Activated naive CD4-positive, alpha-beta T cell treated with anti-CD3 and anti-CD28 coated beads, Interleukin-2, amount 50 U/mL, for 24 hours (primary cell): ENCODE measurements at regions not wholly inside any gene's neighbourhood (a gene's known extent, or its start where the extent isn't known, plus 50 kb on each side); places are given as distances from the start of the nearest gene placed in this dataset.

ENCODE experiments used
- H3K27ac Mint-ChIP-seq: one replicate; pipeline ENCODE4 v1.8.0; 2021; ENCODE audit warnings: mild to moderate bottlenecking, mixed read lengths
- H3K27me3 Mint-ChIP-seq: one replicate; pipeline ENCODE4 v1.8.0; 2021; ENCODE audit warnings: mixed read lengths
- H3K36me3 Mint-ChIP-seq: one replicate; pipeline ENCODE4 v1.8.0; 2021; ENCODE audit warnings: mixed read lengths
- H3K4me1 Mint-ChIP-seq: one replicate; pipeline ENCODE4 v1.8.0; 2021; ENCODE audit warnings: mixed read lengths
- H3K4me3 Mint-ChIP-seq: one replicate; pipeline ENCODE4 v1.8.0; 2021; ENCODE audit warnings: mild to moderate bottlenecking, mixed read lengths
- H3K9me3 Mint-ChIP-seq: one replicate; pipeline ENCODE4 v1.8.0; 2021; ENCODE audit warnings: mixed read lengths

DNA sequence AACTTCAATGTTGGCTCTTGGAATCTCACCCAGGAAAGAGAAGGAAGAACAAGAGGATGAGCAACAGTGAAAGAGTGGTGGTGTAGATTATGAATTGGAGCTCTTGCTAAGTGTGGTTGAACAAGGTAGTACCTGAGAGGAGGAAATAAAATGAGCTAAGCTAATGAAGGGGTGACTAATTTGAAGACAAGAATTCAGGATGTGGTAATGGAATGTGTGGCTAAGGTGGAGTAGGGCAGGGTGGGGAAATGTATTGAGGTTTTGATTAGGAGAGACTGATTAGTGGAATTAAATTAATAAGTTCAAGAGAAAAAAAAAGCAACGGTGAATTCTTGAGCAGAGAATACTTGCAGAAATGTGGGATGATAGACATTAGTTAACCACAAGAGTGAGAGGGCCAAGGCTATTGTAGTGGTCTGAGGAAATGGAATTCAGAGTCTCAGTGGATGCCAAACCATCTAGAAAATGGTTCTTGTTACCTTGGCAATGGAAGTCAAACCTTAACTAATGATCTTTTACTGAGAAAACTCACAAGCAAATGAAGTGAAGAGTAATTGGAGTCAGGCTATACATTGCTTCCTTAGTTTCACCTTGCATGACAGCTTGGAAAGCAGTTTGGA, 648.3 kb upstream of the ZNF608 start:
- Mint-ChIP-seq H3K9me3 (peaks cover 4% of the 10 kb centered on the region), H3K27ac (no peak overlapping the region), H3K4me1 (no peaks in the 10 kb centered on the region), H3K36me3 (no peaks in the 10 kb centered on the region), H3K4me3 (no peak overlapping the region), H3K27me3 (no peaks in the 10 kb centered on the region)

DNA sequence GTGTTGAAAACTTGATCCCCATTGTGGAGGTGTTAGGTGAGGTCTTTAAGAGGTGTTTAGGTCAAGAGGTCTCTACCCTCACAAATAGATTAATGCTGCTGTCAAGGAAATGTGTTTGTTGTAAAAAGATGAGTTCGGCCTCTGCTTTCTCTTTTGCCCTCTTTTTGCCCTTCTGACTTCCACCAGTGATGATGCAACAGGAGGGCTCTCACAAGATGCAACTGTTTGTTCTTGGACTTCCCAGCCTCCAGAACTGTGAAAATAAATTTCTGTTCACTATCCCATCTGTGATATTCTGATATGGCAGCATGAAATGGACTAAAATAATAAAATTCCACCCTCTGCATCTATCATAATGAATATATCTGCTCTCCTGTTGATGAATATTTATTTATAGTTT, 650.0 kb upstream of the ZNF608 start:
- H3K4me1 Mint-ChIP-seq: no peaks in the 10 kb centered on the region
- H3K9me3 Mint-ChIP-seq: peaks cover 4% of the 10 kb centered on the region
- no peak overlapping the region for H3K4me3 Mint-ChIP-seq
- no peak overlapping the region for H3K27ac Mint-ChIP-seq
- no peaks in the 10 kb centered on the region for H3K36me3 Mint-ChIP-seq
- no peaks in the 10 kb centered on the region for H3K27me3 Mint-ChIP-seq

DNA sequence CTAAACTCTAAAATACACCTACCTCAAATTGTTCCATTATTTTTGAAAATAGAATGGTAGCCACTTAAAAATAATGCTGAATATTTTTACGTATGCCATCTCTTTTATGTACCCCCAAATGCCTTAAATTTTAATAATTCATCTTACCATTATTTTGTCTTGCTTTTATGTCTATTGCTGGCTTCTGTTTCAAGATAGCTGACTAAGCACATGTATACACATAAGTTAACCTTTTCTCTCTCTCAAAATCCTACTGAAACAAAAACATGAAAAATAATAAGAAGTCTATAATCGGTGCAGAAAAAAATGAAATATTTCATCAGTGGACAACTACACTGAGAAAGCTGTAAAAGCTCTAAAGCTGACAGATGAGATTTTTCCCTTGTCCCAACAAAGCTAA, 652.0 kb upstream of the ZNF608 start:
- no peaks in the 10 kb centered on the region for H3K27me3 Mint-ChIP-seq
- H3K36me3 Mint-ChIP-seq: no peaks in the 10 kb centered on the region
- H3K27ac Mint-ChIP-seq: no peak overlapping the region
- no peaks in the 10 kb centered on the region for H3K4me1 Mint-ChIP-seq
- H3K4me3 Mint-ChIP-seq: no peak overlapping the region
- peaks cover 4% of the 10 kb centered on the region for H3K9me3 Mint-ChIP-seq

DNA sequence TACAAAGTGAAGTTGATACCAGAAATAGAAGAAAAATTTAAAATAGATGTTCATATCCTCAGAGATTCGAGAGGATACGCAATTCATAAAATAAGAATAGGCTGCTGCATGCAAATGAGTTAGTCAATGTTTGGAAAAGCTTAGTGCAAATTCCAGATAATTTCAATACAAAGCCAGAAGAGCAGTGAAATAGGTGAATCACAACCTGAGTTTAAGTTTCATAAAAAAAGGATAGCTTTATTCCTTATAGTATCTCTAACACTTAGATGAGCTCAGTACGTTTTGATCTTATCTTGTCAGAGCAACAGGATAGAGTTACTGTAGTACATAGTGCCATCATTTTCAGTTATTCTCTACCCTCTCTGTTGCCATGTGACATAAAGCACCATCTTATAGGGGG, 653.4 kb upstream of the ZNF608 start:
- H3K36me3 Mint-ChIP-seq: no peaks in the 10 kb centered on the region
- no peaks in the 10 kb centered on the region for H3K4me1 Mint-ChIP-seq
- H3K9me3 Mint-ChIP-seq: no peaks in the 10 kb centered on the region
- H3K4me3 Mint-ChIP-seq: no peak overlapping the region
- H3K27ac Mint-ChIP-seq: no peak overlapping the region
- no peaks in the 10 kb centered on the region for H3K27me3 Mint-ChIP-seq

DNA sequence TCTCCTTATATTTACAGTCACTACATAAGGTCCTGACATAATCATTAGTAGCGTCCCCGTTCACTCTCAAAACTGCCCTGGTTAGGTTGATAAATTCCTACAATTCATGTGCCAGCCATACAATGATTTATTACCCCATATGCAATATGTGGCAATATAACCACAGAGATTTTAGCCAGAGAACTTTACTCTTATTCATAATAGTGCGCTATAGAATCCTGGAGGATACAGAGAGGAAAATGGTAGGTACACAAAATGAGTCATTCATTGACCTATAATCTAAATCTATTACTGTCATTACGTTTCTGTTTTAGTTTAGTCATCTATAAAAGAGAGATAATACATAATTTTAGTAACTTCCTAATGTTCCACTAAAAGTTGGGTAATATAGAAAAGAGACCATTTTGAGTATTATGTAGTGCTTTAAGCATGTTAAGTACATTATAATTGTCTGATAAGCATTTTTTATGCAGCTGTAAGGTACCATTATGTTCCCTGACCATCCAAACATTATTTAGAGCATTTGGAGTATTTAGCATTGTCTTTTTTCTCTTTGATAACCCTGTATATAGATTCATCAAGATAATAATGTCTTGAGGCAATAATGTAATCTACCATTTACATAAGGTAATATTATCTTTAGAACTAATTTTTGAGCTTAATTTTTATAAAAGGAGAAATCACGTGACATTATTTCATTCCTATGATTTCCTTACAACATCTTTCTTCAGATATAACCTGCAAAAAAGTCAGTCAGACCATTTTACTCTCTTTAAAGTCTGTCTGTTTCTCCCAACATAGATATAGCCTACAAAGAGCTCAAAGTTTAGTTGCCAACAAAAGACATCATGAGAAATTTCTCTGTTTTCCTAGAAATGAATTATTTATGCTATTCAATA, 655.5 kb upstream of the ZNF608 start:
- Mint-ChIP-seq H3K27ac (no peak overlapping the region), H3K4me1 (no peaks in the 10 kb centered on the region), H3K36me3 (no peaks in the 10 kb centered on the region), H3K4me3 (no peak overlapping the region), H3K27me3 (no peaks in the 10 kb centered on the region), H3K9me3 (no peaks in the 10 kb centered on the region)

DNA sequence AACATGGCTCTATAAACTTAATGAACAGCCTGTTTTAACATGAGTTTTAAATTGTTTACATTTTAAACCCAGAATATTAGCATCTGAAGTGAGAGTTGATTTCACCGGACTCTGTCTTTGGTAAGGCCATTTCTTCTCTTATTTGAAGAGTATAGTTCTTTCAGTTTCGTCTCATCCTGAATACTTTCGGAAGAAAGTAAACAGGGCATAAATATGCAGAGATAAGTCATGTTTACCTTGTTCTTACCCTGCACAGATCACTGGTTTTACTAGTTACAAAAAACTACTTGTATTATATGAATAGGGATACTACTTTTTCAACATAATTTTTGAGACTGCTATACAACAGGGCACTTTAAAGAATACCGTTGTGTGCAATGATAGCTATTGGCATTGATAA, 656.3 kb upstream of the ZNF608 start:
- no peak overlapping the region for H3K4me3 Mint-ChIP-seq
- H3K9me3 Mint-ChIP-seq: no peaks in the 10 kb centered on the region
- no peaks in the 10 kb centered on the region for H3K36me3 Mint-ChIP-seq
- no peaks in the 10 kb centered on the region for H3K4me1 Mint-ChIP-seq
- no peaks in the 10 kb centered on the region for H3K27me3 Mint-ChIP-seq
- no peak overlapping the region for H3K27ac Mint-ChIP-seq

DNA sequence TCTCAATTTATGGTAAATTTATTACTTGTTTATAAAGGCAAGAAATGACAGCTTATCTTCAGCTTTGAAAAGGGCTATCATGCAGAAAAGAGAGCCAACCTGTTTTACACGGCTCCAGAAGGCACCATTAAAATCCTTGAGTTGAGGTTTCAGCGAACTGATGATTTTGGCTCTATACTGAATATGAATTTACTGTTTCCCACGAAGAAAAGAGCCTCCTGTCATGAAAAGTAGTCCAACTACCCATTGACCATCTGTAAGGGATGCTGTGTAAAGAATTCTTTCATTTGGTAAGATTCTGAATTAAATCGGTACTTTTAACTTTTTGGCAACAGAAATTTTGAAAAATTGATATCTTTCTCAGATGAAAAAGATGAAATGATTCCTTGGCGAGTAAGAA, 657.6 kb upstream of the ZNF608 start:
- Mint-ChIP-seq H3K36me3 (no peaks in the 10 kb centered on the region), H3K4me3 (no peak overlapping the region), H3K27ac (no peak overlapping the region), H3K27me3 (no peaks in the 10 kb centered on the region), H3K4me1 (no peaks in the 10 kb centered on the region), H3K9me3 (no peaks in the 10 kb centered on the region)

DNA sequence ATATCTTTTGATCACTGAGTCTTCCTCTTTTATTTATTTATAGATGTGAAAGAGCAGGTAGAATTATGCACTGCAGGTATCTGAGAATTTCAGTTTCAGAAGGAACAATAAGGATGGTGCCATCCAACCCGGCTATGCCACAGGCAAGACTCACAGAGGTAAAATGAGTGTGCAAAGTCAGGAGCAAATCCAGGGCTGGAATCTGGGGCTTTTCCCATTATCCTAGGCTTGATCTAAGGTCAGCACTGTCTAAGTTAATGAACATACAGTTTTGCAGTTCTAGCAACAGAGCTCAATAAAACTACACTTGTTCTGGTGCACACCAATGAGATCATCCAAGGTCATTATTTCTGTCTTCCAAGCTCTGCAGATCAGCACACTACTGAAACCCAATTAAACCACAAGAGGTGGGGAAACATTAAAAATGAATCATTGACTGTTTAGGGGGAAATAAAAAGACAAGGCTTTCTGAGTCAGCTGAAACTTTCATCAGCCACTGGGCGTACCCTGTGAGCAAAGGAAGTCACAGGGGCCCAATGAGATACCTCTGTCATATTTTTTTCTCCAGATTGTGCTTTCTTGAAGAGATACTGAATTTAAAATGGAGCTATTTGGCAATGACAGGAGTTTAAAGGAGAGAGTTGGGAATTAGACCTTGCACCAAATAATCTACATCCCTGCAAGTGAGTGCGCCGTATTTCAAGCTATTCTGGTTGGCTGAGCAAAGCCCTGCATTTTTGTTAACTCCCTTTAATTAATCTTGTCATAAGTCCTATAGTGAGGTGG, 662.2 kb upstream of the ZNF608 start:
- H3K4me3 Mint-ChIP-seq: no peak overlapping the region
- no peaks in the 10 kb centered on the region for H3K4me1 Mint-ChIP-seq
- no peaks in the 10 kb centered on the region for H3K27me3 Mint-ChIP-seq
- no peaks in the 10 kb centered on the region for H3K9me3 Mint-ChIP-seq
- H3K36me3 Mint-ChIP-seq: no peaks in the 10 kb centered on the region
- no peak overlapping the region for H3K27ac Mint-ChIP-seq

DNA sequence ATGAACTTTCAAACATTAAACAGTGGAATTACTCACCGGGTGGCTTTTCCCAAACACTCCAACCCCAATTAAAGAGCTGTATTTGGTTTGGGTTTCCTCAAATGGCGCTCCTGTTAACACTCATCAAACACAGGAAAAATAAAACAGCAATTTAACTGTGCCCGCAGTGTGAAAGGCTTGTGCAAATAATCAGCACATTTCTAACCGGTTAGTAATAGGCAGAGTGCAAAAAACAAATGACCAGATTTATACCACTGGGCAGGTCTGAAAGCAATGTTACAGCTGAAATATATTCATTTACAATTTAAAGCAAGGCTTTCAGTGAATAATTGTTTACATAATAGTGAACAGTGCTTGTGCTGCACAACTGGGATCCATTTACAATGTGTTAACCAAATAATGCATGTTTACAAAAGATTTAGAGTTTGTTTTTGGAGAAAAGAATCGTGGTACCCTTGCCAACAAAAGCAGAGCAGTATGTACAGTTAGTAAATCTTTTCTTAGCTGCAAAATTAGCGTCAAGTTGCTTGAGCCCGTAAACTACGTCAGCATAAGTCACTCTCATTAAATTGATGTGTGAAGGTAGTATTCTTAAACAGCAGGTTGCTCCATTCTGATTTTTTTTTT, 662.9 kb upstream of the ZNF608 start:
- Mint-ChIP-seq H3K4me3 (no peak overlapping the region), H3K9me3 (no peaks in the 10 kb centered on the region), H3K27me3 (no peaks in the 10 kb centered on the region), H3K27ac (no peak overlapping the region), H3K4me1 (no peaks in the 10 kb centered on the region), H3K36me3 (no peaks in the 10 kb centered on the region)

DNA sequence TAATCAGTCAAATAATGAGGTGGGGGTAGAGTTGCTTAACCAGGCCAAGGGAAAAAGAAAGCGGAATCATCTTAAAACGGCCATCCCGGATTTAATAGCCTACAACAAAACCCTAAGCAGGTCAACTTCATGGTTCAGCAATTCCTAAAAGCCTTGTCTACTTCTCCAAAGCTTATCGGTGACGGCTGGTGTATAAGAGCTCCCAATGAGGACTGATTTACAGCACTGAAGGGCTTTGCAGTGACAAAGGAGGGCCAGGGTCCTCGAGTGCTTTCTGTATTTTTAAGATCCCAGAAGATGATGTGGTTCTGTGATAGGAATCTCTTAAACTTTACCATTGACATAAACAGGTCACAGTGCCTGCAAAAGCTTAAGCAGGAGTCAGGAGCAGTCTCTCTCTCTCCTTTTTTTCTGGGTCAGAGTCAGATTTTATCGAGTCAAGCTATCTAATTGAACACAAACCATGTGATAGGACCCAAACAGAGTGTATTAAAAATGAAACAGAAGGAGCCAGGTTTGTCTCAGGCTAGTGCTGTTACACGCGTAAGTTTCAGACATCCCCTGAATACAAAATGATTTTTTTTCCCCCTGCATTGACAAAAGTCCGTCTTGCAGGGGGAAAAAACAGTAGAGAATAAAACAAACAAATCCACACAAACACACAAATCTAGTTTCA, 663.6 kb upstream of the ZNF608 start:
- no peak overlapping the region for H3K4me3 Mint-ChIP-seq
- no peaks in the 10 kb centered on the region for H3K9me3 Mint-ChIP-seq
- no peaks in the 10 kb centered on the region for H3K4me1 Mint-ChIP-seq
- H3K27me3 Mint-ChIP-seq: no peaks in the 10 kb centered on the region
- no peaks in the 10 kb centered on the region for H3K36me3 Mint-ChIP-seq
- no peak overlapping the region for H3K27ac Mint-ChIP-seq

DNA sequence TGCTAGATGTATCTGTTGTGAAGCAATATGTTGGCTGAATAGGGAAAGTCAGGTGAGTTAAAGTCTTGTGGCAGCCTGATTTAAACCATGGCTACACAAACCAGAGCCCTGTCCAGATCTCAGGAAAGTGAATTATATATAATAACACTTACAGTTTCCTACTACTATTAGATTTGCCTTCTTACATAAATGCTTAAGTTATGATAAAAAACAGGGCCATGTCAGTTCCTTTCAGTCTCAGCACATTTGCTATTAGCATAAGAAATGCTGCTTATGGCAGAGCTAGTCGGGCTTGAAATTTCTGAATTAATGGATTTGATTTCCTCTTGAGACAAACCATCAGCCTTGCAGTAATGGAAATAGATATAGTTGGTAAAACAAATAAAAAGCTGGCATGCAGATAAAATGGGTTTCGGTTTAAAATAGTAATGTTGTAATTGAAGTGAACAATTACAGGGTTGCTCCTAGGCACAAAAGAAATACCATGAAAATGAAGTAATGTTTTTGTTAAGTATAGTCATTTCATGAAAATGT, 664.2 kb upstream of the ZNF608 start:
- Mint-ChIP-seq H3K36me3 (no peaks in the 10 kb centered on the region), H3K4me3 (no peak overlapping the region), H3K27me3 (no peaks in the 10 kb centered on the region), H3K27ac (no peak overlapping the region), H3K4me1 (no peaks in the 10 kb centered on the region), H3K9me3 (no peaks in the 10 kb centered on the region)

DNA sequence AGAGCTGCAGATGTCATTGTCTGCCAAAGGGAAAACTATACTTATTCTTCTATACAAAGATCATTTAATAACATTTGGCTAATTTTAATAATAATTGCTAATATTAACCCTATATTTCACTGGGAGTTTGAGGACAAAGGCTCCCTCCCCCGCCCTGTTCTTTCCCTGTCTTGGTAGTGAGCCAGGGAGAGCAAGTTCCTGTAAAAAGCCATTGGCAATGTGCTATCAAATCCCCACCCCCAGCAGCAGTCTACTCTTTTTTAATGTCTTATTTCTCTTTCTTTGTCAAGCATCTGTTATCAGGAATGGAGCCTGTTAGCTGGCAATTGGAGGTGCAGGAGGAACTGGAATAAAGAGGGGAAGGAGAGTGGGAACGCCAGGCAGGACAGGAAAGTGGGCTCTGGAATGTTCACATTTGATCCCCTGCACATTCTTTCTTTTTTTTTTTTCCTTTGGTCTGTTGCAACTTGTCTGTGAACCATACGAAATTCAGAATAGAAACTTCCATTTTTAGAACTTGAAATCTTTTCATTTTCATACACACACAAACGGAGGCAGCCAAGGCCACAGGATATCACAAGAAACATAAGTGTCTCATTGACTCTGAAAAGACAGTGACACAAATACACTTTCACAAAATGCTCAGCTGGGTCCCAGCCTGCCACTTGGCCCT, 664.8 kb upstream of the ZNF608 start:
- Mint-ChIP-seq H3K4me1 (no peaks in the 10 kb centered on the region), H3K27me3 (no peaks in the 10 kb centered on the region), H3K36me3 (no peaks in the 10 kb centered on the region), H3K27ac (no peak overlapping the region), H3K4me3 (no peak overlapping the region), H3K9me3 (no peaks in the 10 kb centered on the region)

DNA sequence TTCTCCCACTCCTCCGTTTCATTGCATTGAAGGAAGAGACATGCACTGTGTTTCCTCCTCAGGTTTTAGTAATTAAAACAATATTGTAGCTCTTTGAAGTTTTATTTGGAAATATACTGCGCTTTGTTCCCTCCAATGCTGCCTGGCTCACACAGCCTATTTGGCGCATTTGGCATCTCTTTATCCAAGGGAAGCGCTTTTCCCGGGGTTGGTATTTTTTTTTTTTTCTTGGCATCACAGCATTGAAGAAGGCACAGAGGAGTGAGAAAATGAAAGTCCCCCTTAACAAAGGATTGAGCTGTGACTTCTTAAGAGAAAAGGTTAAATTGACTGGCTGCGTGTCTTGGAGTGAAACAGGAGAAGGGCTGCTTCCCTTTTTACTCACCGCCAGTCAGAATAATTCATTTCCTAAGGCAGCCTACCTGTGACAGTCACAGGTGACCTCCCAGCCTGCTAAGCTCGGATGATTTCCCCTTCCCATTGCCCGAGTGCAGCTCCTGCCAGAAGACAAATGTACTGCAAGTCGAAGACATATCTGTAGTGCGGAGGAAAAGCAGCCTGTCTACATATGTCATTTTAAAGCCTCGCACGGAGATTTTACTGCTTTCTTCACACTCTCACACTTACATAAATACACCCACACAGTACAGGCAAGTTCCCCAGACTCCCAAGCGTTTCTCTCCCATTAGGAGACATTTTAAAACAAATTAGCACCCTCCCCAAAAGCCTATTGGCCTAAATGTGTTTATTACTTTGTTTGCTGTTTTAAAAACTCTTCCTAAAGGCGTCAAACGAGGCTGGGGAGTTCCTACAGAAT, 665.5 kb upstream of the ZNF608 start:
- H3K4me3 Mint-ChIP-seq: no peak overlapping the region
- no peaks in the 10 kb centered on the region for H3K4me1 Mint-ChIP-seq
- H3K9me3 Mint-ChIP-seq: no peaks in the 10 kb centered on the region
- no peaks in the 10 kb centered on the region for H3K27me3 Mint-ChIP-seq
- no peaks in the 10 kb centered on the region for H3K36me3 Mint-ChIP-seq
- no peak overlapping the region for H3K27ac Mint-ChIP-seq
